ENCODE measurements at regions not wholly inside any gene's neighbourhood (a gene's known extent, or its start where the extent isn't known, plus 50 kb on each side); places are given as distances from the start of the nearest gene placed in this dataset.
"Not testable (repeated sequence)": the region's sequence is repeated elsewhere in the genome, so short reads cannot be mapped to it uniquely, and the experiment has no call there.

DNA sequence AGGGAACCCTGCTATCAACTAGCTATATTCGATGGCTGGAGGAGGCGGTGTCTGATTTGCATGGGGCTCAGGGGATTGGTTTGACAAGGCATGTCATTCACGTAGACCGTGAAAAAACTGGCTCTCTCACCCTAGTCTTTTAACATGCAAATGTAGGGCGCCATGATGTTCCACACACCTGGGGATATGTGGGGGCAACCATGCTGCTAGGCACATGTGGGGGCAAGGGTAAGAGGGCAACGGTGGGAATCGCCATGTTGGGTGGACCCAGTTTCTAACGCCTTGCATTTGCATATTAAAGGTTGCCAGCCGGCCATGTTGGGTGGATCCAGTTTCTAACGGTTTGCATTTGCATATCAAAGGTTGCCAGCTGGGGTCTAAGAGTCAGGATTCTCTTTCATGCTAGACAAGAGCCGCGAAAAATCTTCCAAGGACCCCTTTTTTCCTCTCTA, 419.2 kb upstream of the NFE2L3 start:
- FAIRE-seq (no peak), DNase-seq (ENCODE audit: low spot score) (no peak)

DNA sequence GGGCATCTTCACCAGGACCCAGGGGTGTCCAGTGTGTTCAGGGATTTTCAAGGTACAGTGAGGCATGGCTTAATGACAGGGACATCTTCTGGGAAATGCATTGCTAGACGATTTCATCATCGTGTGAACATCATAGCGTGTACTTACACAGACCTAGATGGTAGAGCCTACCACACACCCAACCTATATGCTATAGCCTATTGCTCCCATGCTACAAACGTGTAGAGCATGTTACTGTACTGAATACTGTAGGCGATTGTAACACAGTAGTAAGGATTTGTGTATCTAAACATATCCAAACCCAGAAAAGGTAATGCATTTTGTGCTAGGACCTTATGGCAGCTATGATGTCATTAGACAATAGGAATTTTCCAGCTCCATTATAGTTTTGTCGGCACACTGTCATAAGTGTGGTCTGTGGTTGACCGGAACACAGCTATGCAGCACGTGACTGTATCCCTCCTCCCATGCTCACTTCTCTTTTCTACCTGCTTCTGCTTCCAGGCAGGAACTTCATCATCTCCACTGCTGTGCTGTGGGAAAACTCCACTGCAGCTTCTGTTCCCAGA, 416.2 kb upstream of the NFE2L3 start:
- DNase-seq (ENCODE audit: low spot score) (no peak), FAIRE-seq (no peak)

DNA sequence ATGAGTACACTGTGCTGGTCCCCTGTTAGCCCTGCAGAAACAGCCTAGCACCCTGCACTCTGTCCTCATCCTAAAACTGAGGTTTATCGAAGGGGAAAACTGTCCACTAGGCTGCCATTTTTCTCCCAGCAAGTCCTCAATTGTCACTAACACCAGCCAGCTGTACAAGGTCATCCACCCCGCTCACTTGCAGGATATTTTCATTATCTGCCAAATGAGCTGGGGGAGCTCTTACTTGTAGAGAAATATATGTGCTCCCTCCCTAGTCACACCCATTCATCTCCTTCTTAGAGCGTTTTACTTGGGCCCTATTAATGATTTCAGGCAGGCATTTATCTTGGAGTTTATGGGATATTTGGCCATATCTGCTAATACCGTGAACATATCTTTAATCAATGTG, 413.5 kb upstream of the NFE2L3 start:
- FAIRE-seq (no peak), DNase-seq (ENCODE audit: low spot score) (no peak)

DNA sequence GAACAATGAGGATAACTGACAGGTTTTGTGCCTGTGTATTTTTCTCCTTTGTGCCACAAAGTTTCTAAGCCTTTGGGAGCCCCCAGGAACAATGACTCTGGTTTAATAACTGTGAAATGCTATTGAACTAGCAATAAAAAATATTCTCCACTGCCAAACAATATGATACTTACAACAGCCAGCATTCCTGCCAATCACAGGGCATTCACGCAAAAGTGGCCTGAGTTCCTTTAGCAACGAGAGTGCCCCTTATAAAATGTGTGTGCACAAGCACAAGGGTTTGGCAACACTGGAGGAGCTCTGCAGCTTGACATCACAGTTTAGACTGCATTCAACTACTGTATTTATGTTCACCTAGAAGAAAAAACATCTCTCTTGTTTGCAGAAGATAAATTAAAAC, 412.9 kb upstream of the NFE2L3 start:
- DNase-seq (ENCODE audit: low spot score) (no peak), FAIRE-seq (no peak)

DNA sequence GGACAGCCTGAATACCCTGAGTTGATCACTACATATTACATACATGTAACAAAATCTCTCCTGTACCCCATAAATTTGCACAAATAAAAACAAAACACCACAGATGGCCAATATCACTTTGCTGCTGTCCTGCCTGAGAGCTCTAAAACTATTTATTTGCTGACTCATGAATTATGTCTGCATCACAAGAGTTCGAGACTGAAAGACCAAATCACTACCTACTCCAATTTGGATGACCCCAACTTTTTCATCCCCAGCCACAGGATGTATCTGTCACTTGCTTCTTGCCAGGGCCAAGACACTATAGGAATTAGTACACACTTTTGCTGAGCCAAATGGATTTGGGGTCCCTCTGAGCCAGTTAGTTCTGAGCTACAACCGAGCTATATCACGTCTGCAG, 409.7 kb upstream of the NFE2L3 start:
- DNase-seq (ENCODE audit: low spot score) (no peak), FAIRE-seq (no peak)

DNA sequence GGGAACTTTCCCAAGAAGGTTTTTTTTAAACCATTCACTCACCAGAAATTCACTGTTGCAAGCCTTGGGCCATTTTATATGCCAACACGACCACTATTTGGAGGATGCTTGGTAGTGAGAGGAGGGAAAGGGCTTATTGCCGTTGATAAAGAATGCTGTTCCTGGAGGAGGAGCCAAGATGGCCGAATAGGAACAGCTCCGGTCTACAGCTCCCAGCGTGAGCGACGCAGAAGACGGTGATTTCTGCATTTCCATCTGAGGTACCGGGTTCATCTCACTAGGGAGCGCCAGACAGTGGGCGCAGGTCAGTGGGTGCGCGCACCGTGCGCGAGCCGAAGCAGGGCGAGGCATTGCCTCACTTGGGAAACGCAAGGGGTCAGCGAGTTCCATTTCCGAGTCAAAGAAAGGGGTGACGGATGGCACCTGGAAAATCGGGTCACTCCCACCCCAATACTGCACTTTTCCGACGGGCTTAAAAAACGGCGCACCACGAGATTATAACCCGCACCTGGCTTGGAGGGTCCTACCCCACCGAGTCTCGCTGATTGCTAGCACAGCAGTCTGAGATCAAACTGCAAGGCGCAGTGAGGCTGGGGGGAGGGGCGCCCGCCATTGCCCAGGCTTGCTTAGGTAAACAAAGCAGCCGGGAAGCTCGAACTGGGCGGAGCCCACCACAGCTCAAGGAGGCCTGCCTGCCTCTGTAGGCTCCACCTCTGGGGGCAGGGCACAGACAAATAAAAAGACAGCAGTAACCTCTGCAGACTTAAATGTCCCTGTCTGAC, 408.1 kb upstream of the NFE2L3 start:
- FAIRE-seq; DNase-seq (ENCODE audit: low spot score): not testable (repeated sequence)

DNA sequence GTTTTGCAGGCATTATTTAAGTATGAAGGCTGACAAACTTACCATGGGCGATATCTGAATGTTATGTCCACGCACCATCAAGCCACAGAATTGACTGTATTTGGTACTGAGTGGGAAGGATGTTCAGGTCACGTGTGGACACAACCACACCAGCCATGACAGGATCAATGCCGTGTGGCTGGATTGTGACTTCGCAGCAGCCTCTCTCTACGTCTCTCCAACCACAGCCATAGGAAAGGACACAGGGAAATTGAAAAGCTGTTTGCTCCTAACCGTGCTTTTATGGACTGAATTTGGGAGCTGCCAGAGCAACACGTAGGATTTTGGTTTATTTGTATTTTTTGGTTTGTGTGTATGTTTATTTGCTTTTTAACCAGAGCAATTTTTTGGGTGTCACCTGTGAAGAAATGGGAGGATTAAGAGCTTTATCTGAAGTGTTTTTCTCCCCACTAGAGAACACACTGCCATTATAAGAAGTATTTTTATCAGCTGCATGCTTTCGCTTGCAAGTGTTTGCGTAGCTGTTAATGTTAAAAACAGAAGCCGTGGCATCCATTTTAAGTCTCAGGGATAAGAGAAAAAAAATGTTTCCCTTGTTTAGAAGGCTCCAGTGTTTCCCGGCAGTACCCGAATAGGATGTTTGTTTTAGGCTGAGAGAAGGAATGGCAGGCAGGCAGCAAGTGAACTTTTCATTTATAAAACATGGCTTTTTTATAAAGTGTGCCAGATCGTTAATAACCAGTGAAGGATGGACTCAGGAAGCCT, 401.1 kb upstream of the NFE2L3 start:
- FAIRE-seq (no peak), DNase-seq (ENCODE audit: low spot score) (no peak)

DNA sequence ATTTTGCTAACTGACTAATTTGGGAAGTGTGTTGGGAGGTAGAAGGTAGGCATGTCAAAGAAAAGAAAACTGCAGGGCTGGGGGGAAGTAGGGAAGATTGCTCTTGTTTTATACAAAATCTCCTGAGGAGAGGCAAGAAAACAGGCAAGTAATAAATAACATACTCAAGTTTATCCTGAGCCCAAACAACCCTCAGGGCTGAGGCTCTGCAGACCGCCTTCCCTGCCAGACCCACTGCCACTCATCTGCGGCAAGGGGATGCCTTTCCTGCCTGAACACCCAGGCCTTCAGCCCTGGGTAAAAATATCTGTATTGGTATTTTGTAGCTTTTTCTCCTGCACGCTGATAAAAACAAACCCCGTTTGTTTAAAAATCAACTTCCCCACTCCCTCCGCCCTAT, 399.8 kb upstream of the NFE2L3 start:
- no peak for FAIRE-seq
- DNase-seq (ENCODE audit: low spot score) = no peak

DNA sequence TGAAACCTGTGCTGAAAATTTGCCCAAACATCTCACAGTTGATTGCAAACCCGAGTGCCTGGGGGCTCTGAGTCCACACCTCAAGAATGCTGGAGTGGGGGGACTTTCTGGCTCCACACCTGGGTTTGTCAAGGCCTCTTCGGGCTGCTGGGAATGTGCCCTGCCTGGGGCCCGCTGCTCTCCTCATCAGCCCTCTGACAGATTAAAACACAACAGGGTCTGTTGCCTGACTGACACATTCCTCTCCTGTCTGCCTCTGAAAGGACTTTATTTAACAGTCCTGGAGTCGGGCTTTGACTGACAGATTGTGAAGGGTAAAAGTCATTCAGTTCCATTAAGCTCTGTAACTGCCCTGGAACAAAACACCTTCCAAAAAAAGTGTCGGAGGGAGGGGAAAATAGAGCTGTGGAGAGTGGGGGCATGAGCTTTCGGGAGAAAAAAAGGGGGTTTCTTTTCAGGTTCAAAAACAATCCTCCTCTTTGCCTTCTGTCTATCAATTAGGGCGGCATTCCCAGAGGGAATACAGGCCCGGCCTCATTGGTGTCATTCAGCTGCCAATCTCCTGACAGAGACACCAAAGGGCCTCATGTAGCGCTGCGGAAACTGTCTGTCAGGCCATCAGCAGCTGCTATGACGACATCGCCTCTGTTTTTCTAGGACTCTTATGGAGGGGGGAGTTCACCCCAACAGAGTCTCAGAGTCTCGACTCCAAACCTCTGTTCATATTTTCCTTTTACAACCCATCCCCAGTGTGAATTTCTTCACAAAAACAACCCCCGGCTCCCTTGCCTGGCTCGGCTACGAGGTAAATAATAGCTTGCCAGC, 398.8 kb upstream of the NFE2L3 start:
- no peak for DNase-seq (ENCODE audit: low spot score)
- FAIRE-seq = no peak

DNA sequence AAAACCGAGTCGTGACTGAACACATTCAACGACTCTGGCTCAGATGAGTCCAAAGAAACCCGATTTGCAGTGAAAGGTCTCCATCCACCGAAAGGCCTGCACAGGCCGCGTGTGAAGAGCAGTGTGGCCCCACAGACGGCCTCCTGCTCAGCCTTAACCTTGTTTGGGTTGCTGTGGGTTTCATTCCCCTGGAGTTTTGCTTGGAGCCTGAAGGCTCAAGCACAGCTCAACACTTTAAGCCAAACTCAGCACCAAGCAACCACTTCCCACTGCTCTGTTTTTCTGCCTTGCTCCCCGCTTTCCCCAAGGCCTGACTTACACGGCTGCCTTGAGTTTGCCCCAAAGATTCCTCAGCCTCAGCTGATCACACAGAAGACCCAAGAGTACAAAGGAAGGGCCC, 398.2 kb upstream of the NFE2L3 start:
- no peak for FAIRE-seq

DNA sequence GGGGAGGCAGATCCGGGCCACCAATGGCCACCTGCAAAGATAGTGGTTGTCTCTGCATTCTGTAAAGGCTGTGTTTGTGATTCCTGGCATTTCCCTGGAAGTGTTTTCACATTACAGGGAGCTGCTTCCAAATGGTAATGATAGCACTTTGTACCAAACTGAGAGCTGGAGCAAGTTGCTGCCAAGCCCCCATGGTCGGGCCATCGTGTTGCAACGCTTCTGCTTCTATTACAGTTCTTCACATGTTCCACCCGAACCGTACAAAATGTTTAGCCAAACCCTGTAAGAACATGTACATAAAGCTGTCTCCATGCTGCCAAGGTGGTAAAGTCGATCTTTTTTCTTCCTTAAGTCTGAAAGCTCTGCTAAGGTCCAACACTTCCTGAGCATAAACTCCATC, 397.7 kb upstream of the NFE2L3 start:
- FAIRE-seq (no peak), DNase-seq (ENCODE audit: low spot score) (no peak)

More for the DNA sequence above, 398.2 kb upstream of the NFE2L3 start:
- no peak for DNase-seq (ENCODE audit: low spot score)

DNA sequence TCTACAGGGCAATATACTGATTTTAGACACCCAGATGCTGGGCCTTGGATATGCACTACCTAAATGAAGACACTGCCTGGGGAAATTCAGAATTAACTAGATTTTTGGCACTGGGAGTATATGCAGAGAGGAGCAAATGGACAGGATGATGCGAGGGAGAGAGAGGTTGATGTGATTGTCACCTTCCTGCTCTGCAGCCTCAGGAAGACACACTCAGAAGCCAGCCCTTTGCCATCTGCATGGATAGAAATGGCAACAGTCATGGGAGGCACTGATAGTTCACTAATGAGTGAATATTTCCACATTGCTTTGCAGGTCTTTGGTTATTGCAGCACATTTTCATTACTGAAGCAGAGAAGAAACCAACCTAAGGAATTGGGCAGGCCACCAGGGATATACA, 397.2 kb upstream of the NFE2L3 start:
- FAIRE-seq = no peak
- DNase-seq (ENCODE audit: low spot score) = no peak

DNA sequence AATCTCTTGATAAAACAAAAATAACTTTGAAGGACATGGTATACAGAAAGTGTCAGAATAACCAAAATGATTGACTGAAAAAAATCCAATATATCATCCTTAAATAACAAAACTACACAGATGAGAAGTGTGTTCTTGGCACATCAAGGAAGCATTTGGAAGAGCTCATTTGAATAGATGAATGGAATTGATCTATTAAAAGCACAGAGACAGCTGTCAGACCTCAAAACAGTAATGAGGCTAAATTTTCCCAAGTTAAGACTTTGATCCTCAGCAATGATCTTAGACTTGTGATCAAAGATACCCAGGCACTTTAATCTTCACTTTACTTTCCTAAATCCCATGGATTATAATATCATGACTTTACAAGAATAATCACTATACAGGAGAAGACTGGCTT, 395.4 kb upstream of the NFE2L3 start:
- FAIRE-seq = no peak
- DNase-seq (ENCODE audit: low spot score) = no peak

DNA sequence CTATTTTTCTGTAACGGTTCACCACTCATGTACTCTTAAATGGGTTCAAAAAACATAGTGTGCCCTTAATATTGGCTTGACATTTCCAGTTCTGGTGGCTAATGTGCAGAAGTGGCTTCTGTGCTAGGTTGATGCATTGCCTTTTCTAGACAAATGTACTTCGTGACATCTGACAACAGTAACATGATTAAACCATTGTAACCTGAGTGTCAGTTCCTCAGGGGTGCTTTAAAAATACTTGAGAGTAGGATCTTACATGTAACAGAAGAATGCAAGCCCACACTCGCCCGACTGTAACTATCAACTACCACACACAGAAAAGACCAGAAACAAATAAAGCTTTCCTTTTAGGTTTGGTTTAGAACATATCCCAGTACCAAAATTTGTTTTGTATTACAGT, 393.4 kb upstream of the NFE2L3 start:
- no peak for FAIRE-seq
- DNase-seq (ENCODE audit: low spot score) = no peak

DNA sequence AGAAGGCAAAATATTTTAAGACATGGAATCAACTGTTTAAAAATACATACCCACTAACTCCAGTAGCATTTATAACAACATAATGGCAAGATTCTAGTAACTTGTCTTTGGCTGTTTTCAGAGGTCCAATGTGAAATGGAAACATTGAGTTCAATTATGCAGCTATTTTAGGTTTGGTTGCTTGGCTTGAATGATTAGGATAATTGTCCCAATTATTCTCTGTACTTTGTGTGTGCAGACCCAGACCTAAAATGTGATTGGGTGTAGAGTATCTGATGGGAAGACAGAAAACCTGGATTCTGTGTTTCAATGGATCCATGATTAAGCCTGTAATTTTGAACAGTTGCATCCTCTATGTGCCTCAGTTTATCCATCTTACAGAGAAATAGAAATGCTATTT, 392.7 kb upstream of the NFE2L3 start:
- FAIRE-seq (no peak), DNase-seq (ENCODE audit: low spot score) (no peak)

DNA sequence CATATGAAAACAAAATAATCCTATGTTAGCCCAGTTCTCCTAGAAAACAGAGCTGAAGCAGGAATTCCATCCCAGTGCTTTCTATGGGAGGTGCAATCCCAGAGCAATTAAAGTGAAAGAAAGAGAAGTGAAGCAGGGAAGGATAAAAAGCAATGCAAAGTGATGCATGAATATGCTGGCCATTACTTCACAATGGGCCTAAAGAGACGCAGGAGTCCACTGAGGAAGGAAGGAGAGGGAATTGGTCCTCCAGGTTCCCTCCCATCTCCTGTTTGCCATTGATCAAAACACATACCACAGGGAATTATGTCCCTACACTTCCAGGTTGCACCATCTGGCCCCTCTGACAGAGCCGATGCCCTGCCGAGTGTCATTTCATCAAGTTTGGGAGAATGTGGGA, 392.2 kb upstream of the NFE2L3 start:
- no peak for DNase-seq (ENCODE audit: low spot score)
- FAIRE-seq = no peak

DNA sequence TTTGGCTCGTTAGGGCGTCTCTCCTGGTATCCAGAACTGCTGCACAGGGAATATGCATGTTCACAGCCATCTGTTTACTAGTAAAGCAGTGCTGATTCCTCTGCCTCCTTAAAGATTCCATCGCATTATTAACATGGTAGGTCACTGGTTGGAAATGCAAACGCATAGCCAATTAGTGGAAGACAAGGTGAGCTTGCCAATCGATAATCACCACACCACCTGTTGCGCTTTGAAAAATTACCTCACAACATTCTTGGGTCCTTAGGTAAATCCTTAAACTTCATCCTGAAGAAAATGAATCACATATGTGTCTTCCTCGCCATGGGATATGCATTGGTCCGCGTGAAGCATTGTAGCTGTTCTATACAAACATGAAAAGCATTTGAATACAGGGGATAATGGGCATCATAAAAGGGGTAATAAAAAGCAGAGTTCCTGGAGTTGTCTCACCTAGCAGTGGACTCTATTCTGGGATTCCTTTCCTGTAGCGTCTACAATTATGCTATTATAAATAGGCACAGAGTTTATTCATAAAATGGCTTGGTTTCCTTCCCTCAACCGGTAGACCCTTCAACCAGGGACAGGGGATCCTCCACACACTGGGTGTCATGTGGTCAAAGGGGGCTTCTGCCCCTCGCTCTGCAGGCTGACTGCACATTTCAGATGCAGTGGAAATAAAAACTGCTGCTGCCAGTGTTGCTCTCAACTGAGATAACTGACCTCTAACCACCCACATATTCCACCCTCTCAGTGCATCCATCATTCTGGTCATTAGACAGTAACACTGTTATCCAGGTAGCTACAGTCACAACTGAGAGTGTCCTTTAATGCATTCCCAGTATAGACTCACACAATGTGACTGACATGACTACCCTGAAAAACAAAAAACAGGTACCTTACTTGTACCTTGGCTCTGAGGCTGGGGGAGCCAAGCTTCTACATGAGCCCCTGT, 389.2 kb upstream of the NFE2L3 start:
- no peak for FAIRE-seq

DNA sequence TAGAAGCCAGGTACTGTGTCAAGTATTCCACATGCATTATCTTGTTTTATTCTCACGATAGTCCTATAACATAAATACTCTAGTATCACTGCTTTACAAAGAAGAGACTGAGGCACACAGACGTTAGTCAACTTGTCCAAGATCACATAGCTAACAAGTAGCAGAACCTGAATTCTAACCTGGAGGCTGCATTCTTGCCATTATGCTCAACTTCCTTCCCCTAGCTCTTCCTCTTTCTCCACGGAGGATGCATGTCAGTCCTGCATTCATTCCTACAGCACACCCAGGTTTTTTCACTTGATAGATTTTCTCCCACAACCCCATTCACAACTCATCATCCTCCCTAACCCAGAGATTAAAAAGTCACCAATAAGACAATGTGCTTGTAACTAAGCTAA, 388.5 kb upstream of the NFE2L3 start:
- FAIRE-seq (no peak), DNase-seq (ENCODE audit: low spot score) (no peak)

More for the DNA sequence above, 389.2 kb upstream of the NFE2L3 start:
- DNase-seq (ENCODE audit: low spot score) = no peak

DNA sequence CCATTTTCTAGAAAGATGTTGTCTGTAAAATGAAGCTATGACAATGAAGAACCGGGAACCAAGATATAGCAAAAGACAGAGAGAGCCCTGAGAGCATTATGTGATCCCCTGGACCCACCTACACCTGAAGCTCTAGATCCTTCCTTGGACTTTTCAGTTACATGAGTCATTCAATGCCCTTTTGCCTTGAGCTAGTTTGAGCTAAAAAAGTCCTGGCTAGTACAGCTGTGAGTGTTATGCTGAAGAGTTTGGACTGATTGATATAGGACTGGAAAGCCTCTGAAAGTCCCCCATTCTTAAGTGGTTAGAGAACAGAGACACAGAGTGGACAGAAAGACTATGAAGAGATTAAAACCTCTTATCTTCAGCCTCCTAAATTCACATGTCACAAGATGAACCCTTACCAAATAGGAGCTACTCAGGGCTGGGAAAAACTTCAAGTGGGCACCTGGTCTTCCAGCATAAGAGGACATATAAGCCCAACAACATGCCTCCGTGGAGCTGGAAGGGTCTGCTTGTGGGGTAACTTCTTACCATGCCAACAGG, 386.8 kb upstream of the NFE2L3 start:
- FAIRE-seq (no peak), DNase-seq (ENCODE audit: low spot score) (no peak)

DNA sequence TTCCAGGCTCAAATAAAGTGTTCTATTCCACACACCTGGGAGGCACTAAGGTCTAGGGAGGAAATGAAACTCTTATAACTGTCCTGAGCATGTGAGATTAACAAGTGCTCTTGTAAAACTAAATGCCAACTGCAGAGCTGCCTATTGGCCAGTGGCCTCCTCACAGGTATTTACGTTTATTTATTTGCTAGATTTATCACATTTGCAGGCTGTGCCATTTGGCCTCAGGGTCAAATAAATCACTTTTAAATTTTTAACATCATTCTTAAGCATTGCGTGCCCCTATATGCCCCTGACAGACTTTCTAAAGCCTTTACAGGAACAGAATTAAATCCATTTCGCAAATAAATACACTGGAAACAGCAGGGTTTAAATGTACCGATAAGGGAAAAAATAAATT, 381.8 kb upstream of the NFE2L3 start:
- DNase-seq (ENCODE audit: low spot score) (no peak), FAIRE-seq (no peak)

Measured in RCC 7860 (cell line).